Islet precursor cell (in vitro differentiated cells): ENCODE measurements at regions not wholly inside any gene's neighbourhood (a gene's known extent, or its start where the extent isn't known, plus 50 kb on each side); places are given as distances from the start of the nearest gene placed in this dataset.
"Not testable (repeated sequence)": the region's sequence is repeated elsewhere in the genome, so short reads cannot be mapped to it uniquely, and the experiment has no call there.

Source experiments
- DNase-seq: peaks from one replicate; pipeline ENCODE4 v3.0.0-alpha.2; 2018

GRCh38 chr6:25127076-25127837 lies 151.9 kb upstream of the CARMIL1 start:
- no peak for DNase-seq

- no peak for DNase-seq
Observed at GRCh38 chr6:25130518-25130917, 148.7 kb upstream of the CARMIL1 start.

GRCh38 chr6:25132934-25133333 lies 146.2 kb upstream of the CARMIL1 start:
- no peak for DNase-seq

GRCh38 chr6:25133568-25133967 lies 145.6 kb upstream of the CARMIL1 start:
- no peak for DNase-seq

GRCh38 chr6:25136854-25137253 lies 142.3 kb upstream of the CARMIL1 start:
- DNase-seq, result no peak

GRCh38 chr6:25137480-25137879 lies 141.7 kb upstream of the CARMIL1 start:
- DNase-seq, result no peak

- DNase-seq, result no peak
Observed at GRCh38 chr6:25137916-25138232, 141.3 kb upstream of the CARMIL1 start.

- DNase-seq, result no peak
Observed at GRCh38 chr6:25138233-25138933, 140.8 kb upstream of the CARMIL1 start.

GRCh38 chr6:25138934-25139415 lies 140.2 kb upstream of the CARMIL1 start:
- DNase-seq, result no peak

GRCh38 chr6:25139608-25140007 lies 139.6 kb upstream of the CARMIL1 start:
- DNase-seq, result not testable (repeated sequence)

- DNase-seq, result no peak
Observed at GRCh38 chr6:25142506-25142905, 136.7 kb upstream of the CARMIL1 start.

- DNase-seq, result no peak
Observed at GRCh38 chr6:25144919-25145318, 134.3 kb upstream of the CARMIL1 start.

- DNase-seq, result no peak
Observed at GRCh38 chr6:25147223-25147622, 132.0 kb upstream of the CARMIL1 start.

GRCh38 chr6:25150031-25150430 lies 129.1 kb upstream of the CARMIL1 start:
- no peak for DNase-seq

GRCh38 chr6:25150863-25151262 lies 128.3 kb upstream of the CARMIL1 start:
- no peak for DNase-seq

- no peak for DNase-seq
Observed at GRCh38 chr6:25153079-25153478, 126.1 kb upstream of the CARMIL1 start.

- DNase-seq, result no peak
Observed at GRCh38 chr6:25154034-25154596, 125.1 kb upstream of the CARMIL1 start.

GRCh38 chr6:25155211-25155610 lies 124.0 kb upstream of the CARMIL1 start:
- no peak for DNase-seq

GRCh38 chr6:25156123-25156522 lies 123.1 kb upstream of the CARMIL1 start:
- no peak for DNase-seq

GRCh38 chr6:25157183-25157582 lies 122.0 kb upstream of the CARMIL1 start:
- DNase-seq, result no peak

GRCh38 chr6:25157842-25158241 lies 121.3 kb upstream of the CARMIL1 start:
- no peak for DNase-seq

- not testable (repeated sequence) for DNase-seq
Observed at GRCh38 chr6:25160134-25160533, 119.0 kb upstream of the CARMIL1 start.

GRCh38 chr6:25165177-25165576 lies 114.0 kb upstream of the CARMIL1 start:
- no peak for DNase-seq

- no peak for DNase-seq
Observed at GRCh38 chr6:25165800-25166199, 113.4 kb upstream of the CARMIL1 start.
